AG09309 (cell line): ENCODE measurements at regions not wholly inside any gene's neighbourhood (a gene's known extent, or its start where the extent isn't known, plus 50 kb on each side); places are given as distances from the start of the nearest gene placed in this dataset.

ENCODE experiments used
- DNase-seq: peaks from one replicate; pipeline ENCODE4 v3.0.0-alpha.2; 2010; ENCODE audit warnings: low read depth
- H3K4me3 ChIP-seq: 2 replicates; pipeline ENCODE4 v1.5.1; 2011; ENCODE audit warnings: mild to moderate bottlenecking, low read depth, low read length, moderate library complexity; ENCODE audit not compliant: control insufficient read depth
- CTCF ChIP-seq: IDR thresholded peaks from 2 replicates; pipeline ENCODE4 v1.5.1; 2011; ENCODE audit warnings: mild to moderate bottlenecking, low read depth, low read length, inconsistent platforms; ENCODE audit not compliant: insufficient read depth, control insufficient read depth; ENCODE audit errors: missing control alignments

- DNase-seq, result no peak
- TF ChIP-seq CTCF, result no peak
- H3K4me3 ChIP-seq, result no peak overlapping the region
Observed at GRCh38 chr18:22737054-22737453, 196.1 kb upstream of the RBBP8 start.

GRCh38 chr18:22739061-22739642 lies 194.0 kb upstream of the RBBP8 start:
- H3K4me3 ChIP-seq, result no peak overlapping the region
- DNase-seq, result no peak
- TF ChIP-seq CTCF, result no peak

GRCh38 chr18:22739789-22740188 lies 193.3 kb upstream of the RBBP8 start:
- no peak for TF ChIP-seq CTCF
- H3K4me3 ChIP-seq, result no peak overlapping the region
- no peak for DNase-seq

GRCh38 chr18:22741318-22741717 lies 191.8 kb upstream of the RBBP8 start:
- DNase-seq, result no peak
- no peak overlapping the region for H3K4me3 ChIP-seq
- TF ChIP-seq CTCF, result no peak

- no peak for TF ChIP-seq CTCF
- no peak overlapping the region for H3K4me3 ChIP-seq
- DNase-seq, result no peak
Observed at GRCh38 chr18:22742409-22742808, 190.7 kb upstream of the RBBP8 start.

- TF ChIP-seq CTCF, result no peak
- no peak overlapping the region for H3K4me3 ChIP-seq
- no peak for DNase-seq
Observed at GRCh38 chr18:22745966-22746365, 187.2 kb upstream of the RBBP8 start.

- DNase-seq, result no peak
- no peak overlapping the region for H3K4me3 ChIP-seq
- no peak for TF ChIP-seq CTCF
Observed at GRCh38 chr18:22752014-22752413, 181.1 kb upstream of the RBBP8 start.
